ENCODE measurements at regions not wholly inside any gene's neighbourhood (a gene's known extent, or its start where the extent isn't known, plus 50 kb on each side); places are given as distances from the start of the nearest gene placed in this dataset.
A peak's percentile ranks its signal among the peaks of the same experiment; 100 is the strongest.

- no peak for DNase-seq
Measured at GRCh38 chr2:163541943-163542342, 193.9 kb downstream of the FIGN start.

- DNase-seq, result no peak
Measured at GRCh38 chr2:163541495-163541894, 194.3 kb downstream of the FIGN start.

GRCh38 chr2:163528640-163529217, 207.1 kb downstream of the FIGN start:
- no peak for DNase-seq

GRCh38 chr2:163527381-163527780, 208.4 kb downstream of the FIGN start:
- no peak for DNase-seq

- no peak for DNase-seq
Measured at GRCh38 chr2:163518762-163519161, 217.0 kb downstream of the FIGN start.

GRCh38 chr2:163515836-163516235, 220.0 kb downstream of the FIGN start:
- DNase-seq, result no peak

GRCh38 chr2:163505281-163505680, 230.5 kb downstream of the FIGN start:
- DNase-seq, result no peak

- no peak for DNase-seq
Measured at GRCh38 chr2:163493359-163494298, 242.2 kb downstream of the FIGN start.

- DNase-seq, result no peak
Measured at GRCh38 chr2:163491850-163492249, 244.0 kb downstream of the FIGN start.

GRCh38 chr2:163490281-163490680, 245.5 kb downstream of the FIGN start:
- DNase-seq, result no peak

GRCh38 chr2:163481515-163481914, 254.3 kb downstream of the FIGN start:
- no peak for DNase-seq

- no peak for DNase-seq
Measured at GRCh38 chr2:163479599-163479998, 256.2 kb downstream of the FIGN start.

GRCh38 chr2:163475815-163476214, 260.0 kb downstream of the FIGN start:
- DNase-seq, result no peak

- no peak for DNase-seq
Measured at GRCh38 chr2:163474889-163475288, 260.9 kb downstream of the FIGN start.

GRCh38 chr2:163474319-163474744, 261.5 kb downstream of the FIGN start:
- no peak for DNase-seq

GRCh38 chr2:163471947-163472346, 263.9 kb downstream of the FIGN start:
- peak; percentile 22 for DNase-seq

- DNase-seq, result peak; percentile 35
Measured at GRCh38 chr2:163469561-163469962, 266.2 kb downstream of the FIGN start.

GRCh38 chr2:163467251-163467630, 268.6 kb downstream of the FIGN start:
- DNase-seq, result peak; percentile 53

- no peak for DNase-seq
Measured at GRCh38 chr2:163466331-163467250, 269.2 kb downstream of the FIGN start.

- DNase-seq, result peak; percentile 95
Measured at GRCh38 chr2:163465440-163465839, 270.4 kb downstream of the FIGN start.

- no peak for DNase-seq
Measured at GRCh38 chr2:163463411-163463810, 272.4 kb downstream of the FIGN start.

GRCh38 chr2:163462993-163463392, 272.8 kb downstream of the FIGN start:
- DNase-seq, result no peak

GRCh38 chr2:163459986-163460385, 275.8 kb downstream of the FIGN start:
- no peak for DNase-seq

All from NCI-H1436 treated with DMSO at 0.1 percent for 48 hours (cell line).